NCI-H1105 (cell line): ENCODE measurements at regions not wholly inside any gene's neighbourhood (a gene's known extent, or its start where the extent isn't known, plus 50 kb on each side); places are given as distances from the start of the nearest gene placed in this dataset.

Experiments used
- DNase-seq: peaks from one replicate; lab custom pipeline; 2025; lab: John Stamatoyannopoulos, UW

DNA sequence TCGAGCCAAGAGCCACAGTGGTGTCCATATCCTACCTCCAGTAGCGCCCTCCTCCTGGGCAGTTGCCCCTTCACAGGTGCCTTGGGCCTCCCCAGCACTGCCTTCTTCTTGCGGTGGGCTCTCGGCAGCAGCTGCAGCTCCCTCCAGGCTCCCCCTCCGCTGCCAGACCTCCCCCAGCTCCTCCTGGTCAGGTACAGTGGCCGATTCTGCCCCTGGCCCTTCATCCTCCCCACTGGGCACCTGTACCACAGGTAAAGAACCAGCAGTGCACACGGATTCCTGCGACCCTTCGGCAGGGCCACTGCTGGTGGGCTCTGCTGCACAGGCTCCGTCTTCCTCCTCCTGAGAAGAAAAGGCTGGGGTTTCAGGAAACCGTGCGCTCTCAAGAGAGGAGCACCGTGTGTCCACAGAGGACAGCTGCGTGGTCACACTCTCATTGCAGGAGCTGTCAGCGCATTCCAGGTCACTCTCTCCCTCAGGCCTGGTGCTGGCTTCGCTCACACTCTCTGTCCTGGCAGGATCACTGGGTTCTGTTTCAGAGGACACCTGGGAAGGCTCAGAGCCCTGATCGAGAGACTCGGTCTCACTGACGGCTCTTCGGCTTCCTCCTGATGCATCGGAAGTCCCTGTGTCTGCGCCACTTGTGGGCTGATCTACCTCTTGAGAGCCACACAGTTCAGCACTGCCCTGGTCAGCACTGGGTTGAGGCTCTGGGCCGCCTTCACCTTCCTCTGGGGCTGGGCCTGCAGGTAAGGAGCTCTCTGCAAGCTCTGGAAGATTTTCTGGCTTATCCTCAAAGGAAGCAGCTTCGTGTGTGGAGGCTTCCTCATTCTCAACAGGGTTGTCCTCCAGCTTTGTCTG, 147.4 kb upstream of the STK17B start:
- DNase-seq, result no peak

GRCh38 chr2:196322973-196323810, 151.8 kb upstream of the STK17B start:
- DNase-seq, result no peak

- DNase-seq, result no peak
These were observed 152.8 kb upstream of the STK17B start for GRCh38 chr2:196324211-196324610.

- no peak for DNase-seq
These were observed 156.8 kb upstream of the STK17B start for GRCh38 chr2:196328088-196328680.

- no peak for DNase-seq
These were observed 158.6 kb upstream of the STK17B start for GRCh38 chr2:196329959-196330358.

GRCh38 chr2:196330645-196331044, 159.3 kb upstream of the STK17B start:
- peak; percentile 41 for DNase-seq

GRCh38 chr2:196331143-196331542, 159.8 kb upstream of the STK17B start:
- DNase-seq, result no peak

DNA sequence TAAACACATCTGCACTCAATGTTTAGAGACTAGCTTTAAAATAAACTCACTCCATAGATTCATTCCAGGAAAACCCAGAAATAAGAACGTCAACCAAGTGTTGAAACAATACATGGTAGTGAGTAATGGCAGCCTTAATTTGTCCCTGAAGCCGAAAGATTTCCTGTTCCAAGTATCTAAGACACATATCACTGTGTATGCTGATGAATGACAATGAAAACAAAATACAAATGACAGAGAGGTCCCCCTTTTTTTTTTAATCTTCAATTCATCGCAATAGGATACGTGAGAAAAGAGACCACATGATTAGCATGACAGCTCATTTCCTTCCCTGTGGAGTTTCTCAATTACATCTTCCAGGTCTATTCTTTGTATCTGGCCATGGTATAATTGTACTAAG, 160.5 kb upstream of the STK17B start:
- DNase-seq, result no peak

- DNase-seq, result no peak
These were observed 162.0 kb upstream of the STK17B start for GRCh38 chr2:196333397-196333796.

- DNase-seq, result no peak
These were observed 163.3 kb upstream of the STK17B start for GRCh38 chr2:196334710-196335109.

DNA sequence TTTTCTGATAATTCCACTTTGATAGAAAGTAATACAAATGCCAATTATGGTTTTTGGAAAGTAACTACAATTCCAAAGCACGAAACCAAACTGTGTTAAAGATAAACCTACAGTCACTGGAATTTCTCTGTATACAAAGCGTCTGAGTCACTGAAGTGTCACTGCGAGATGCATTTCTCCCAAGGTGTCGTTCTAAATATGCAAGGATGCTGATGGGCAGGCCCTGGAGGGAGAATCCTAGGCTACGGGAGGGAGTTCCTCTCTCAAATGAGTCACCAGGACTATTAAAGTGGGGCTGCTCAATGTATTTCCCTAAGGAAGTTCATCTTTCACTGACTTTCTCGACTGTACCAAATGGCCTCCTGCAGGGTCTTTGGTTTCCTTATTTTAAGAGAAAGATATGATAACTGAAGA, 163.8 kb upstream of the STK17B start:
- DNase-seq, result no peak

DNA sequence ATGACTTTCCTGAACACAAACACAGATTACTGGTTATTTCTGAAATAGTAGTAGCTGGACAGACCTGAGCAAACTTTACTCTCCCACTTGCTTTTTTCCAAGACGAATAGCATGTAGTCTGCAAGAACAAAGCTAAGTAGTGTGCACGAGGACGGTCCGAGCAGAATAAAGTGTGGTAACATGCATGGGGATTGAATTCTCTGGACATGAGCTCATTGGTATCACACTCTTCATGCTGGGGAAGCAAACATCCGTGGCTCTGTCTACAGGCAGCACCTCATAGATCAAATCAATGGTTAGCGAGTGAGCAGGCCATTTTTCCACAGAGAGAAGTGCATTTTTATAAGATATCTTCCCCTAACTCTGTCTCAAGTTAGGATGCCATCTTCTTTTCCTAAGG, 164.8 kb upstream of the STK17B start:
- DNase-seq, result no peak

DNA sequence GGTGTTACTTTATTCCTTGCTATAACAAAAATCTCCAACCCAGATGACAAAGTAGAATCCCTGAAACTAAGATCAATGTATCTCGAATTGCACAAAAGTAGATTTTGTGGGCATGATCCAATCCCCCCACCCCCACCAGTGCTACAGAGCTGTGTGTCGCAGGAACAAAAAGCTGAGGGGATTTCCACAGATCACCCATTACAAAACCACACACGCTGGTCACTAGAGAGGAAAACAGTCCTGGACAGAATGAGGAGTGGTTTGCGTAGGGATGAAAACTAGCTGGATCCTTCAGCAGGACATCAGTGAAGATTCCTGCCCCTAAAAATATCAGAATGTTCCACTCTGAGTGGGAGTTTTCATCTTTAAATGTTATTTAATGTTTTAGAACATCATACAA, 165.3 kb upstream of the STK17B start:
- no peak for DNase-seq

DNA sequence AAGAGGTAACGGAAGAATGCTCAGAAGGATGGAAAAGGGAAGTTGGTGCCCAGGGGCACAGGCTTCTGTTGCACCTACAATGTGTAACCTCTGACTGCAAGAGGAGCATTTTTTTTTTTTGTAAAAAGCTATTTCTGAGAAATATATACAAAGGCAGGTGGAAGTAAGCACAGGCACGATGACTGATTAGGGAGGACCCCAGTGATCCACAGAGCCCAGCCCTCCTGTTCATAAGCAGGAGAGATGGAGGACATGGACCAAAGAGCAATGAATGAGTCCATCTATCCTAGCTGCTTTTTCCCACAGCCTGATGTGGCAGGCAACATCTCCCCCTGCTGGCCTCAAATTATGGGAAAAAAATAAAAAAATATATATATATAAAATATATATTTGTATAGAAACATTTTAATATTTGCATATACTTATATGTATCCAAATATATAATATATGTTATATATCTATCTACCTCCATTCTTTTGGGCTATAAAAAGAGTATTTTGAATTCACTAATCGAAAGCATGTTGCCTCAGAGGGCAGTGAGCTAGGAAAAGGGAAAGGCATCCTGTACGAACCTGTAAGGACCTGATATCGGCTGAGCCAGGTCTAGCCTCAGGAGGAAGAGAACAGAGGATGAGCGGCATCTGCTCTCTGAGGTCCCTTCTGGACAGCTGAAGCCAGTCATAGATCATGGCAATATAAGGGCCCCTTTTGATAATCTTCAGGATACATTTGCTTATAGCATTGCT, 166.0 kb upstream of the STK17B start:
- peak; percentile 8 for DNase-seq

DNA sequence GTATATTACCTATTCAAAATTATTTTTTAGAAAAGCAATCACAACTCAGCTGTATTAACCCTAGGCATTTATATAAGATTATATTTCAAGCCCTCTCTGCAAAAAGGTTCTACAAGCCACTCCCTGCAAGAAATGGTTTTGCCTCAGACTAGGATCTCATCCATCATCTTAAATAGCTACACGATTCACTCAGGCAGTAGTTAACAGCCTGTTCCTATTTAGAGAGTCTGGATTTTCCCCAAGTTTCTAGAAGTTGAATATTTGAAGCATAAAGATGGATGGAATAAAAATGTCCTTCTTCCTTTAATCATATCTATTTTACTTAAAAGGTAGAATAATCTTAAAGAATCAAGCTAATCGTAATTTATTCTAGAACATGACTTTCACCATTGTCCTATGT, 167.1 kb upstream of the STK17B start:
- DNase-seq, result no peak

DNA sequence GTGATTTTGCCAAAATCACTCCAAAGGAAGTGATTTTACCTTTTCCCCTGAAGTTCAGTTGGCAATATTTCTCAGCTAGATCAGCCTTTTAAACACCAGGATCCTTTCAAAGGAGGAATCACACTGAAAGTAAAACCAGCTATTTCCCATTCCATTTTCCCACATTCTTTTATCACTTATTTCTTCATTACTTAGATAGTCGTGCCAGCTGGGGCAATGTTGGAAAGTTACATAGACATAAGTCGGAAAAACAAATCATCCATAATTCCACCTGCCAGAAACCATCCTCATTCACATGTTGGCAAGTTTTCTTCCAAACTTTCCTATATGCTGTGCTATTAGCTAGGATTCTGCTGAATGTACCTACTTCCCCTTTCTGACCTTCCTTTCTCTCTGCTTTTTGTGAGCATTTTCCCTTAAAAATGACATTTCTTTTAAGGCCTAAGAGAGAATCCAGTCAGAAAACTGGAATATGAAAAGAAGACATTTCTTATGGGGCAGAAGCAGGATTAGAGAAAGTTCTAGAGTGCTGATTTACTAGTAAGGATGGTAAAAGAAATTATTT, 170.0 kb upstream of the STK17B start:
- no peak for DNase-seq

DNA sequence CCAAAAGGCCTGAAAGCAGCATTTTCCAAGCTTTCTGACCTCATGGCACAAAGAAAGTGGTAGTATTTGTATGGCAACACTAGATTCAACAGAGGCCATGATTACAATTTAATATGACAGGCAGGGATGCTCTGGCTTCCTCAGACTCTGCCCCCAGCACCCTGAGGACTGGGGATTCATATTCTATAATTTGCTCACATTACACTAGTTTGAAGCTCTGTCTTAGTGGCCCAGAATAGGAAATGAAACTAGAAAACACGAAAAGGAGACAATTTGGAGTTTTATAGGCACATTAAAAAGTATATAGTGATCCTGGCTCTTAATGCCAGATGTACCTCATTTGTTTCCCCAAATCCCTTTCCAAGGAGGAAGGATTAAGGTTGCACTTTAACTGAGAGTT, 173.0 kb upstream of the STK17B start:
- no peak for DNase-seq

DNA sequence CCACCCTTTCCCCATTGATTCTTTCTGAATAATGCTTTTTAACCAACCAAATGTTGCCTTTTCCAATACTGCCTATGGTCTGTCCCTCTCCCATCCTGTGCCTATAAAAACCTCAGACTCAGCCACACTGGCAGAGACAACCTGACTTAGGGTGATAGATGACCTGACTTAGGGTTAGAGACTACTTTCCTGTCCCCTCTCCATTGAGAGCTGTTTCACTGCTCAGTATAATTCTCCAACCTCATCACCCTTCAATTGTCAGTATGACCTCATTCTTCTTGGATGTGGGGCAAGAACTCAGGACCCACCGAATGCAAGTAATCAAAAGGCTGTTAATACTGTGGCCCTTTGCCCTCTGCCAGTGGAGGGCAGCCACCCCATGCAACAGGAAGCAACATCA, 182.3 kb upstream of the STK17B start:
- no peak for DNase-seq

GRCh38 chr2:196354186-196354585, 182.8 kb upstream of the STK17B start:
- no peak for DNase-seq

DNA sequence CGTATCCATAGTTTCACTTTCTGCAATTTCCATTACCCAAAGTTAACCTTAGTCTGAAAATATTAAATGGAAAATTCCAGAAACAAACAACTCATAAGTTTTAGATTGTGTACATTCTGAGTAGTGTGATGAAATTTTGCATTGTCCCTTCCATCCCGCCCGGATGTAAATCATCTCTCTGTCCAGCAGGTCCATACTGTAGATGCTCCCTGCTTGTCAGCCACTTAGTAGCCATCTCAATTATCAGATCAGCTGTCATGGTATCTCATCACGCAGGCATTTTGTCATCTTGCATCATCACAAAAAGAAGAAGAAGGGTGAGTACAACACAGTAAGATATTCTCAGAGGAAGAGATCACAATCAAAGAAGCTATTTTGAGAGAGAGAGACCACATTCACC, 185.0 kb upstream of the STK17B start:
- no peak for DNase-seq

- DNase-seq, result no peak
These were observed 189.3 kb upstream of the STK17B start for GRCh38 chr2:196360650-196361049.
